Astrocyte (in vitro differentiated cells and primary cell): ENCODE measurements at regions not wholly inside any gene's neighbourhood (a gene's known extent, or its start where the extent isn't known, plus 50 kb on each side); places are given as distances from the start of the nearest gene placed in this dataset.
A peak's percentile ranks its signal among the peaks of the same experiment; 100 is the strongest.

ENCODE experiments used
- DNase-seq: peaks from one replicate; pipeline ENCODE4 v3.0.0-alpha.2; 2010; ENCODE audit warnings: low read depth
- FAIRE-seq: peaks from 2 replicates; lab custom pipeline; 2011; peaks lifted over from hg19 to GRCh38; lab: Jason Lieb, UNC
- H2AFZ ChIP-seq: 2 replicates; pipeline ENCODE4 v1.6.0; 2012; ENCODE audit warnings: low read depth, low read length, inconsistent platforms
- H3K27ac ChIP-seq: 2 replicates; pipeline ENCODE4 v1.5.1; 2011; ENCODE audit warnings: low read depth, low read length, inconsistent platforms
- H3K27me3 ChIP-seq: 2 replicates; pipeline ENCODE4 v1.6.0; 2011; ENCODE audit warnings: low read length, inconsistent platforms; ENCODE audit not compliant: insufficient read depth
- H3K36me3 ChIP-seq: 2 replicates; pipeline ENCODE4 v1.5.1; 2011; ENCODE audit warnings: low read length, inconsistent platforms; ENCODE audit not compliant: insufficient read depth
- H3K4me1 ChIP-seq: 2 replicates; pipeline ENCODE4 v1.5.1; 2011; ENCODE audit warnings: low read length, inconsistent platforms; ENCODE audit not compliant: insufficient read depth
- H3K4me2 ChIP-seq: 2 replicates; pipeline ENCODE4 v1.6.0; 2012; ENCODE audit warnings: low read length, inconsistent platforms
- H3K4me3 ChIP-seq: 2 replicates; pipeline ENCODE4 v1.5.1; 2011; ENCODE audit warnings: low read depth, mild to moderate bottlenecking, low read length, inconsistent platforms; ENCODE audit not compliant: insufficient read depth
- H3K79me2 ChIP-seq: 2 replicates; pipeline ENCODE4 v1.6.0; 2012; ENCODE audit warnings: mild to moderate bottlenecking, low read length, inconsistent platforms; ENCODE audit not compliant: insufficient read depth
- H3K9ac ChIP-seq: 2 replicates; pipeline ENCODE4 v1.6.0; 2012; ENCODE audit warnings: mild to moderate bottlenecking, low read length, inconsistent platforms
- H3K9me3 ChIP-seq: 2 replicates; pipeline ENCODE4 v1.5.1; 2012; ENCODE audit warnings: low read depth, mild to moderate bottlenecking, low read length, inconsistent platforms; ENCODE audit not compliant: insufficient read depth
- H4K20me1 ChIP-seq: 2 replicates; pipeline ENCODE4 v1.6.0; 2012; ENCODE audit warnings: low read length, inconsistent platforms; ENCODE audit not compliant: insufficient read depth
- H3K27ac Mint-ChIP-seq: one replicate; pipeline ENCODE4 v1.8.0; 2021; ENCODE audit warnings: mild to moderate bottlenecking, mixed read lengths; ENCODE audit not compliant: unreplicated experiment
- H3K27me3 Mint-ChIP-seq: one replicate; pipeline ENCODE4 v1.8.0; 2021; ENCODE audit warnings: low read depth, mixed read lengths; ENCODE audit not compliant: unreplicated experiment
- H3K36me3 Mint-ChIP-seq: one replicate; pipeline ENCODE4 v1.8.0; 2021; ENCODE audit warnings: low read depth, mixed read lengths; ENCODE audit not compliant: unreplicated experiment
- H3K4me1 Mint-ChIP-seq: one replicate; pipeline ENCODE4 v1.8.0; 2021; ENCODE audit warnings: low read depth, mixed read lengths; ENCODE audit not compliant: unreplicated experiment
- H3K4me3 Mint-ChIP-seq: one replicate; pipeline ENCODE4 v1.8.0; 2021; ENCODE audit warnings: mild to moderate bottlenecking, moderate library complexity, mixed read lengths; ENCODE audit not compliant: unreplicated experiment
- H3K9me3 Mint-ChIP-seq: one replicate; pipeline ENCODE4 v1.8.0; 2021; ENCODE audit warnings: mild to moderate bottlenecking, mixed read lengths; ENCODE audit not compliant: unreplicated experiment
- CTCF ChIP-seq: IDR thresholded peaks from 2 replicates; pipeline ENCODE4 v1.5.1; 2011; ENCODE audit warnings: low read depth, mild to moderate bottlenecking, inconsistent platforms, low read length, moderate library complexity; ENCODE audit not compliant: insufficient read depth
- EZH2 ChIP-seq: IDR thresholded peaks from 2 replicates; pipeline ENCODE4 v1.6.1; 2012; ENCODE audit warnings: mild to moderate bottlenecking, low read length, inconsistent platforms; ENCODE audit not compliant: insufficient read depth

DNA sequence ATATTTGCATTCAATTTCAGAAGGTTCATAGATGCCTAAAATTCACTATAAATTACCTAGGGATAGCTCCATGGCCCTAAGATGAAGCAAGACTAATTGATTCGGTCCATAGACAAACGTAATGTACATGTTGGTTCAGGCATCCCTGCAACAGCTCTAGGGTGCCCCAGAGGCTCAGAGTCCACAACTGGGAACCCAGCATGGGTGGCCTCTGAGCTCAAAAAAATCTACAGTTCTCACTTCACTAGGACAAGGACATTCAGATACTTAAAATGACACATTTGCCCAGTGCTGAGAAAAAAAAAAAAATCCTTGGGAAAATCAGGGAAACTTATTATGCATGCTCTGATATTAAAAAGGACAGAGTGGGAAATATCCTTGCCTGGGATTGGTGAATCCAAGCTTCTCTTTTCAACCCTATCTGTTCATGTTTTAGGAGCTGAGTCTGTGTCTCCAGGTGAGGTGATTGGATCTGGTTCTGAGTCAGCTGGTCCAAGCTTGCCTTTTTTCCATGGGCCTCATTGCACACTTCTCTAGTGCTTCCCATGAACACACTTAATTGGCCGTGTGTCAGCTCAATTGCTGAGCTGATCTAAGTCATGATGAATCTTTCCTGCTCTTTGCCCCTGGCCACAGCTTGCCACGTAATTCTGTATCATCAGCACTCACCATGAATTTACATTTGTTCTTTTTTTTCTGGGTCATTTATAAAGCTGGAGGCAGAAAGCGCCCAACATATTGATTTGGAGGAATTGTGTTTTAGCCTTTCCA, 116.3 kb upstream of the RCN1 start:
- Mint-ChIP-seq H3K4me1 (no peaks in the 10 kb centered on the region), H3K9me3 (peaks cover 9% of the 10 kb centered on the region), H3K36me3 (peaks cover 3% of the 10 kb centered on the region), H3K4me3 (no peak overlapping the region), H3K27ac (no peak overlapping the region), H3K27me3 (peaks cover 15% of the 10 kb centered on the region)
- Histone ChIP-seq H3K27ac (peak overlapping the region; percentile 1), H3K4me2 (peak overlapping the region; percentile 48), H3K9ac (no peak overlapping the region), H3K4me3 (no peak overlapping the region), H2AFZ (no peak overlapping the region), H3K27me3 (no peaks in the 10 kb centered on the region), H4K20me1 (no peaks in the 10 kb centered on the region), H3K36me3 (no peaks in the 10 kb centered on the region), H3K4me1 (peaks cover 8% of the 10 kb centered on the region), H3K79me2 (no peaks in the 10 kb centered on the region), H3K9me3 (no peaks in the 10 kb centered on the region)
- FAIRE-seq (peak; percentile 97), DNase-seq (peak; percentile 89)
- TF ChIP-seq CTCF (no peak), EZH2 (no peak)

DNA sequence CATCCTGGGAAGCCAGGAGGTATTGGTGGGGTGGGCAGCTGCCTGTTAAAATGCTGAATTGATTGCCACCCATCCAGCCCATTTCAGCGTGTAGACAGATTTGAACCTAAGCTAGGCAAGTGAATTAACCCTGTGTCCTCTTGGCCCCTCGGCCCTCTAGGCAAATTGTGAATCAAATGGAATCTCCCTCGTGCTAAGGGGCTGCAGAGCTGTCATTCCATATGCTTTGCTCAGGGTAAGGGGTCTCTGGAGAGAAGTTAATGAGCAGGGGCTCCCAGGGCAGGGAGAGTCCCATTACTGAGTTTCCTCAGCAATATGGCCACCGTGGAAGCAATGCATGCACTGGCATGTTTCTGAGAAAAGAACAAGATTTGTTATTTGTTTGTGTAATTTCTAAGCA, 117.7 kb upstream of the RCN1 start:
- no peak for TF ChIP-seq EZH2
- TF ChIP-seq CTCF, result no peak
- H3K27me3 Mint-ChIP-seq, result peaks cover 14% of the 10 kb centered on the region
- no peak overlapping the region for H3K27ac ChIP-seq
- no peak for DNase-seq
- H3K4me1 ChIP-seq, result peaks cover 16% of the 10 kb centered on the region
- no peak overlapping the region for H3K4me3 Mint-ChIP-seq
- no peaks in the 10 kb centered on the region for H3K27me3 ChIP-seq
- no peaks in the 10 kb centered on the region for H3K9me3 ChIP-seq
- no peak for FAIRE-seq
- no peak overlapping the region for H3K9ac ChIP-seq
- H3K36me3 Mint-ChIP-seq, result peaks cover 3% of the 10 kb centered on the region
- peaks cover 8% of the 10 kb centered on the region for H3K9me3 Mint-ChIP-seq
- no peak overlapping the region for H2AFZ ChIP-seq
- no peak overlapping the region for H3K4me3 ChIP-seq
- no peaks in the 10 kb centered on the region for H3K4me1 Mint-ChIP-seq
- no peaks in the 10 kb centered on the region for H4K20me1 ChIP-seq
- H3K79me2 ChIP-seq, result no peaks in the 10 kb centered on the region
- no peak overlapping the region for H3K4me2 ChIP-seq
- no peaks in the 10 kb centered on the region for H3K36me3 ChIP-seq
- no peak overlapping the region for H3K27ac Mint-ChIP-seq

DNA sequence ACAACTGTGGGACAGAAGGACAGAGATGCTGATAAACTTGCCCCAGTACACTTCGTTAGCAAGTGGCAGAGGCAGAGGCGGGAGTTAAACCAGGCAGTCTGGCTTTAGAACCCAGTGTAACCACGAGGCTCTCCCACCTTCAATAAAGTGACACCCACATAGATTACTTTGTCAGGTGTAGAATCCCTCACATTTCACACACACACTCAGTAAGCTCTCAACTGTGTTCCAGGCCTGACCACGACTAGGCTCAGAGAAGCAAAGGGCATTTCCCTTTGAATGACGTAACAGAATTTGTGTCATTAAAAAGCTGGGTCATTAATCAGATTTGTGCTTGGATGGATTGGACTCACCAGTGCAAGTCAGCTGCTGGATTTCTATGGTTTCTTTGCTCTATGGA, 118.3 kb upstream of the RCN1 start:
- H3K4me2 ChIP-seq, result no peak overlapping the region
- Mint-ChIP-seq H3K4me1 (no peaks in the 10 kb centered on the region), H3K4me3 (no peak overlapping the region), H3K27me3 (peaks cover 12% of the 10 kb centered on the region), H3K27ac (no peak overlapping the region), H3K9me3 (peaks cover 5% of the 10 kb centered on the region), H3K36me3 (peaks cover 3% of the 10 kb centered on the region)
- DNase-seq (no peak), FAIRE-seq (no peak)
- H3K9ac ChIP-seq, result no peak overlapping the region
- H3K4me1 ChIP-seq, result peaks cover 16% of the 10 kb centered on the region
- H3K36me3 ChIP-seq, result no peaks in the 10 kb centered on the region
- no peak overlapping the region for H3K27ac ChIP-seq
- H2AFZ ChIP-seq, result no peak overlapping the region
- no peaks in the 10 kb centered on the region for H4K20me1 ChIP-seq
- TF ChIP-seq CTCF (no peak), EZH2 (no peak)
- H3K27me3 ChIP-seq, result no peaks in the 10 kb centered on the region
- no peak overlapping the region for H3K4me3 ChIP-seq
- H3K9me3 ChIP-seq, result no peaks in the 10 kb centered on the region
- H3K79me2 ChIP-seq, result no peaks in the 10 kb centered on the region
